HG02840 (cell line): ENCODE measurements at regions not wholly inside any gene's neighbourhood (a gene's known extent, or its start where the extent isn't known, plus 50 kb on each side); places are given as distances from the start of the nearest gene placed in this dataset.
"Not testable (repeated sequence)": the region's sequence is repeated elsewhere in the genome, so short reads cannot be mapped to it uniquely, and the experiment has no call there.

Experiments
- ATAC-seq: cut with Tn5 transposase; IDR thresholded peaks from one replicate; pipeline ENCODE4 v1.9.1; 2021; ENCODE audit warnings: mild to moderate bottlenecking, moderate library complexity, moderate number of reproducible peaks; ENCODE audit not compliant: unreplicated experiment, low FRiP score

- ATAC-seq: not testable (repeated sequence)
Measured at GRCh38 chr16:33839157-33839556, 379.7 kb downstream of the TP53TG3F start.

- ATAC-seq: not testable (repeated sequence)
Measured at GRCh38 chr16:33844533-33844932, 385.1 kb downstream of the TP53TG3F start.
